ENCODE measurements at regions not wholly inside any gene's neighbourhood (a gene's known extent, or its start where the extent isn't known, plus 50 kb on each side); places are given as distances from the start of the nearest gene placed in this dataset.
"Not testable (repeated sequence)": the region's sequence is repeated elsewhere in the genome, so short reads cannot be mapped to it uniquely, and the experiment has no call there.

GRCh38 chr14:105947599-105947998 lies 421.2 kb downstream of the TMEM121 start:
- no peak for DNase-seq

GRCh38 chr14:105948955-105949354 lies 422.6 kb downstream of the TMEM121 start:
- not testable (repeated sequence) for DNase-seq

GRCh38 chr14:105950364-105950892 lies 424.0 kb downstream of the TMEM121 start:
- not testable (repeated sequence) for DNase-seq

GRCh38 chr14:105951399-105951798 lies 425.0 kb downstream of the TMEM121 start:
- no peak for DNase-seq

GRCh38 chr14:105952222-105952621 lies 425.8 kb downstream of the TMEM121 start:
- DNase-seq: no peak

- no peak for DNase-seq
Measured at GRCh38 chr14:105952826-105953225, 426.4 kb downstream of the TMEM121 start.

GRCh38 chr14:105961625-105962024 lies 435.2 kb downstream of the TMEM121 start:
- not testable (repeated sequence) for DNase-seq

- DNase-seq: no peak
Measured at GRCh38 chr14:105962532-105962931, 436.1 kb downstream of the TMEM121 start.

GRCh38 chr14:105968291-105968690 lies 441.9 kb downstream of the TMEM121 start:
- no peak for DNase-seq

GRCh38 chr14:105969026-105969425 lies 442.6 kb downstream of the TMEM121 start:
- DNase-seq: not testable (repeated sequence)

GRCh38 chr14:105970821-105971220 lies 444.4 kb downstream of the TMEM121 start:
- DNase-seq: not testable (repeated sequence)

- DNase-seq: no peak
Measured at GRCh38 chr14:105971593-105972500, 445.5 kb downstream of the TMEM121 start.

- no peak for DNase-seq
Measured at GRCh38 chr14:105974902-105975301, 448.5 kb downstream of the TMEM121 start.

GRCh38 chr14:105978618-105979295 lies 452.4 kb downstream of the TMEM121 start:
- no peak for DNase-seq

- no peak for DNase-seq
Measured at GRCh38 chr14:105979446-105979845, 453.1 kb downstream of the TMEM121 start.

- no peak for DNase-seq
Measured at GRCh38 chr14:105980224-105980623, 453.8 kb downstream of the TMEM121 start.

- DNase-seq: not testable (repeated sequence)
Measured at GRCh38 chr14:105981517-105982302, 455.3 kb downstream of the TMEM121 start.

- DNase-seq: no peak
Measured at GRCh38 chr14:105982664-105983063, 456.3 kb downstream of the TMEM121 start.

- DNase-seq: no peak
Measured at GRCh38 chr14:105986894-105987284, 460.5 kb downstream of the TMEM121 start.

GRCh38 chr14:105987563-105987962 lies 461.2 kb downstream of the TMEM121 start:
- DNase-seq: no peak

- DNase-seq: no peak
Measured at GRCh38 chr14:105989566-105990302, 463.4 kb downstream of the TMEM121 start.
